Posterior cingulate gyrus (tissue), 11 donors: ENCODE measurements at regions not wholly inside any gene's neighbourhood (a gene's known extent, or its start where the extent isn't known, plus 50 kb on each side); places are given as distances from the start of the nearest gene placed in this dataset.

ENCODE experiments used
- DNase-seq, 10 donors: peaks; one replicate each; pipeline versions ENCODE4 v3.0.0 to v3.0.0-alpha.2; 2020 to 2021; ENCODE audit warnings: mixed read lengths in 3 of 10
- intact Hi-C: fragments of 100-400 bp; cut with DNase I; formaldehyde crosslinking; loops from one replicate; pipeline ENCODE4 v1.15.1; 2023

- intact Hi-C loops, result no loop called here
- DNase-seq, result peak in 2 of 10 donors; percentile 39 to 76
These were observed 50.3 kb downstream of the PLXNA1 start for GRCh38 chr3:127033171-127033570.

DNA sequence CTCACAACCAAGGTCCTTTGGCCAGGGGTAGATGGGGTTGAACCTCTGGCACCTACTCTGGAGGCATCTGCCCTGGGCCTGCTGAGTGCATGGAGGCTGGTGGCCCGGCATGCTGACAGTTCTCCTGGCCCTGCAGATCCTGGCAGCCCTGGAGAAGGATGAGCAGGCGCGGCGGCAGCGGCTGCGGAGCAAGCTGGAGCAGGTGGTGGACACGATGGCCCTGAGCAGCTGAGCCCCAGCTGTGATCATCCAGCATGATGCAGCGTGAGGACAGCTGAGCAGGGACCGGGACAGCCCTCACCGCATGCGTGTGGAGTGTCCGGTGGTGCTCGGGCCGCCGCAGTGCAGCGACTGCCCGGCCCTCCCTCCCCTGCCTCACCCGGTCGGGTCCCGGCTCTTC, 50.9 kb downstream of the PLXNA1 start:
- peak in 3 of 10 donors; percentile 5 to 72 (median 69) for DNase-seq
- intact Hi-C loops, result no loop called here

DNA sequence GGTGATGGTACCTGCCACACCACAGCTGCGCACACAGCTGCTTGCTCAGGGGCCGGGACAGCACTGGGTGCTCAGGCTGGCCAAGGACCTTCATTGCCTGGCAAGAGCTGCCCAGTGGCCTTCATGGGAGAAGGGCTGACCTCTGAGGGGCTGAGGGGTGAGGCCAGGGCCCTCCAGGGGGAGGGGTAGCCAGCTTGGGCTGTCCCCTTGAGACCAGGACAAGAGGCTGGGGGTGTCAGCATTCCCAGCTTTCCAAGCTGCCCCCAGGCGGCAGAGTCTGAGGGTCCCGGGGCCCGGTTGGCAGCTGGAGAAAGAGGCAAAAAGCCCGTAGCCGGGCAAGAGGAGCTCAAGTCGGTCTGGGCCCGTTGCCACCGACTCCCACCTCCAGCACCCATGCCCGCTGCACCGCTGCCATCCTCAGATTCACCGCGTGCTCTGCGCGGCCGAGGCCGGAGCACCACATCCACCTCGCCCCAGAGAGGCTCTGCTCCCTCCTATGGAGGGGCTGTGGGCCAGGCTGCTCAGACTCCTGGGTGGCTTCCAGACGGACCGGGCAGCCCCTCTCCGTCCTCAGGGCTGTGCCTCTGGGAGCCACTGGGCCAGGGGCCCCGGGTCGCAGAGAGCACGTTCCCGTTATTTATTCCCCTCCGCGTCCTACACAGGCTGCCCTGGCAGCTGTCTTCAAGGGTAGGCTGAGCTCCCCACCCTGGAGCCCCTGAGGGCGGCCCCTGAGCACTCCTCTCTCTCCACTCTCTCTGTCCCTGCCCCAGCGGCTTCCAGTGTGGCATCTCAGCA, 51.5 kb downstream of the PLXNA1 start:
- DNase-seq, result peak in 4 of 10 donors; percentile 4 to 73 (median 70)
- intact Hi-C loops, result no loop called here

- DNase-seq, result peak in 4 of 10 donors; percentile 18 to 54 (median 24)
- intact Hi-C loops, result no loop called here
These were observed 52.2 kb downstream of the PLXNA1 start for GRCh38 chr3:127034990-127035652.

- peak in 4 of 10 donors; percentile 12 to 87 (median 80) for DNase-seq
- intact Hi-C loops, result no loop called here
These were observed 52.8 kb downstream of the PLXNA1 start for GRCh38 chr3:127035677-127036076.

DNA sequence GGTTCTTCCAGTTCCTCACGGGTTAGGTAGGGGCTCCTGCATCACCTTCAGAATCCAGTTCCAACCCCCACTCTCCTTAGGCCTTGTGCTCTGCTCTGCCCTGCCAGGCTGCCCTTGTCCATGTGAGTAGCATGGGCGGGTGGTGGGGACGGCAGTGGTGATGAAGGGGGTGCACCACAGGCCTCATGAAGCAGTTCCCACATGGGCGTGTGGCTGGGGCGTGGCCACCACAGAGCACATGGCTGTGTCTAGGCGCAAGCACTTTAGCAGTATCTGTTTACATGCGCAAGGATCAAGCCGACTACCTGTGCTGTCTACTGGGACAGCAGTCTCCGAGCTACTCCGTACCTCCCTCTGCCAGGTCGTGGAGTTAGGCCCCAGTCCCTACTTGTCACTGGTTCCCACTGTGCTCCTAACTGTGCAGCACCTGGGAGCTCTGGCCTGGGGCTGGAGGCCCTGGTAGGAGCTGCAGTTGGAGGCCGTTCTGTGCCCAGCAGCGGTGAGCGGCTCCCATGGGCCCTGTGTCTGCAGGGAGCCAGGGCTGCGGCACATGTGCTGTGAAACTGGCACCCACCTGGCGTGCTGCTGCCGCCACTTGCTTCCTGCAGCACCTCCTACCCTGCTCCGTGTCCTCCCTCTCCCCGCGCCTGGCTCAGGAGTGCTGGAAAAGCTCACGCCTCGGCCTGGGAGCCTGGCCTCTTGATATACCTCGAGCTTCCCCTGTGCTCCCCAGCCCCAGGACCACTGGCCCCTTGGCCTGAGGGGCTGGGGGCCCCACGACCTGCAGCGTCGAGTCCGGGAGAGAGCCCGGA, 53.5 kb downstream of the PLXNA1 start:
- DNase-seq, result peak in 6 of 10 donors; percentile 26 to 91 (median 68)
- intact Hi-C loops, result no loop called here

DNA sequence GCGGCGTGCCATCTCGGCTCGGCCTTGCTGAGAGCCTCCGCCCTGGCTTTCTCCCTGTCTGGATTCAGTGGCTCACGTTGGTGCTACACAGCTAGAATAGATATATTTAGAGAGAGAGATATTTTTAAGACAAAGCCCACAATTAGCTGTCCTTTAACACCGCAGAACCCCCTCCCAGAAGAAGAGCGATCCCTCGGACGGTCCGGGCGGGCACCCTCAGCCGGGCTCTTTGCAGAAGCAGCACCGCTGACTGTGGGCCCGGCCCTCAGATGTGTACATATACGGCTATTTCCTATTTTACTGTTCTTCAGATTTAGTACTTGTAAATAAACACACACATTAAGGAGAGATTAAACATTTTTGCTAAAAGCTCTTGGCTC, 54.1 kb downstream of the PLXNA1 start:
- DNase-seq, result peak in 1 of 10 donors; percentile 68
- intact Hi-C loops, result no loop called here

DNA sequence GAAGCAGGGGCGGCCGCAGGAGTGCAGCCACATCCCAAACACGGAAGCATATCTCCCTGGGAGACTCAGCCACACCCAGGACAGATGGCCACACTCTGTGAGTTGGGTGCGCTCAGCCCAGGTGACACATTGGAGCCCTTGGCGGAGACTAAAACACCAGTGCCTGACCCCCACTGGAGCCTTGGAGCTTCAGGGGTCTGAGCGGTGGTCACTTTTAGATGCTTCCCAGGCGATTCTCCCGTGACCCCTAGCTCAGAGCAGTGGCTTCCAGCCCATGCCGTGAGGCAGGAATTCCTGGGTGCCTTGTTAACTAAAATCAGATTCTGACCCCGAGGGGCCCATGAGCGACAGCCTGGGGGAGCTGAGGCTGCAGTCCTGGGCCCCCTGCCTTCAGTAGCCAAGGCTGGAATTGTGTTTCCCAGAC, 54.5 kb downstream of the PLXNA1 start:
- intact Hi-C loops, result no loop called here
- DNase-seq, result peak in 5 of 10 donors; percentile 9 to 84 (median 80)

DNA sequence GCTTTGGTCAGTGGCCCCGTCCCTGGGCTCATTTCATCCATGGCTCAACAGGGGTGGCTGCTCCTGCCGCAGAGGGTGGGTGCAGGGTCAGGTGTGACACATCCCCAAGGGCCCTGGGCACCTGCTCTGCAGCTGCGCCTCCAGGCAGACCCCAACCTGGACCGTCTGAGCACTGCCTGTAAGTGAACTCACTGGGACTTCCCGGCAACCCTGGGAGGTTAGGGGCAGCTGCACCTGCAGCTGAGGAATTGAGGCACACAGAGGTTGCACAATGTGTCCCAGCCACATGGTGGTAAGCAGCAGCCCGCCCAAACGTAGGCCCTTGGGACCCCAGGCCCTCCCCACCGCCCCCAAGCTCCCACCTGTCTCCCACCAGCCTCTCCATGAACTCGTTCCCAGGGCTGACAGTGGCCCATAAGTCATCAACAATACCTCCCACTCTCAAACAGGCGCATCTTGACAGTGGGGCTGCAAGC, 55.1 kb downstream of the PLXNA1 start:
- intact Hi-C loops, result no loop called here
- peak in 5 of 10 donors; percentile 8 to 83 (median 64) for DNase-seq

DNA sequence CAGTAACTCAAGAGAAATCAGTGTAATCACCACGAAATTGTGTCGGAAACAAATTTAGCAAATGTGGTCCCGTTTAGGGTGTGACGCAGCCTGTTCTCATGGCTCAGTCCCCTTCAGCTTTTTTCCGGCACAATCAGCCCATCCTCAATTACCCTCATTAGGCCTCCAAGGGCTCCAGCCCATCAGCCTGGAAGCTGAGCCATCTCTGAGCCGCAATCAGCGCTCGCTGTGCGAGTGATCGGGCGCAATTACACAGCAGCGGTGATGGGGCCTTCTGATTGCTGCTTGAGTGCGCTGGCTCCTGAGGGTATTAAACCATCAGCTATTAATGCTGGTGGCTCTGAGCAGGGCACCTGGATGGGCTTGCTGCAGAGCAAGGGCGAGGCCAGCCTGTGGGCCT, 55.6 kb downstream of the PLXNA1 start:
- DNase-seq, result peak in 6 of 10 donors; percentile 14 to 91 (median 50)
- intact Hi-C loops, result no loop called here

GRCh38 chr3:127038923-127039581, 56.1 kb downstream of the PLXNA1 start:
- peak in 3 of 10 donors; percentile 4 to 67 (median 64) for DNase-seq
- intact Hi-C loops, result no loop called here

- intact Hi-C loops, result no loop called here
- peak in 3 of 10 donors; percentile 3 to 55 (median 38) for DNase-seq
These were observed 56.8 kb downstream of the PLXNA1 start for GRCh38 chr3:127039719-127040118.

DNA sequence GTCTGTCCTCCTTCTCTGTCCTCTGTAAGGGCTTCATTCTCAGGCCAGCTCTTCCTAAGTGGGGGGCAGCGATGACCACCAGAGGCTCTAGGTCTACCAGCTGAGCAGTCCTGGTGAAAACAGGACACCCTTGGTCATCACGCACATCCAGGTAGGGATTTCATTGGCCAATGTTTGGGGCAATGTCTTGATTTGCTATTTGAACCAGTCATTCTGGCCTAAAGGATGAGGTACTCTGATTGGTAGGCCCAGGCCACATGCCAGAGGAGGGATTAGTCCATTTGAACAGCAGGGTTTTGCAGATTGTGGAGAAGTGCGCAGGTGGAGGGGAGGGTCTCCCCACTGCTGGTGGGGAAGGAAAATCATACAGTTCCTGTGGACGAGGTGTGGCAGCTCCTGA, 57.3 kb downstream of the PLXNA1 start:
- peak in 1 of 10 donors; percentile 58 for DNase-seq
- intact Hi-C loops, result no loop called here

DNA sequence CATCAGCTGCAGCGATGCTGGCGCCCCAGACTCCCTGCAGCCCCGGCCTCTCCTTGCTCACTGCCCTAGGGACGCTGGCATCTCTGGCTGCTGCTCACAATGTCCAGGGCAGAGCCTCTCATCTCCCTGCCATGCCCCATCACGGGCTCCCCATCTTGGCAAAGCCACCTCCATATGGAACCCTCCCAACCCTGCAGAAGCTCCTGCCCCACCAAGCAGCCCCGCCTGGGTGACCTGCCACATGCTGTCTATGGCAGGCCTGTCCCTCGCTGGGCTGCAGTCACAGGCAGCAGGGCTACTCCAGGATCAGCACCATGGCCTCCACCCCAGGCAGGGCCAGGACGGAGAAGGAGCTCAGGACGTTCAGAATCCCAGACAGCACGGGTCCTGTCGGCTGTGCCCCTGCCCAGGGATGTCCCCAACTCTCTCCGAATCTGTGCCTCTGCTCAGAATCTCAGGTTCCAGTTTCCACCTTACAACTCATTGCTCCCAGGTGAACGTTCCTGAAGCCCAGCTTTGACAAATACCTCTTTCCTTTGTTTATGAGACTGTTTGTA, 58.4 kb downstream of the PLXNA1 start:
- intact Hi-C loops, result no loop called here
- DNase-seq, result peak in 4 of 10 donors; percentile 8 to 82 (median 46)

GRCh38 chr3:127041933-127042332, 59.0 kb downstream of the PLXNA1 start:
- intact Hi-C loops, result no loop called here
- DNase-seq, result peak in 4 of 10 donors; percentile 2 to 46 (median 16)

DNA sequence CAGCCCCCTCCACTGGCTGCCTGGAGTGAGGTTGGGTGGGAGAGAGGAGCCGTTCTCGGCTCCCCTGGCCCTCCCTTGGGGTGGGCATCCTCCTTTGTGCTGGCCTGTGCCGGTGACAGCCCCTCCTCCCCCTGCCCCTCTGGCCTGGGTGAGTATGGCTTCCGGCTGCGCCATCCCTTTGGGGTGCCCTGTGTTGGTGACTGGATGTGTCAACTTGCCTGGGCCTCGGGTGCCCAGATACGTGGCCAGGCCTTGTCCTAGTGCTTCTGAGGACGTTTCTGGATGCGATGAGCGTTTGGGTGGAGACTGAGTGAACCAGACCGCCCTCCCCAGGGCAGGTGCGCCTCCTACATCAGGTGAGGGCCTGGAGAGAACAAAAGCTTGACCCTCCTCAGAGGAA, 59.7 kb downstream of the PLXNA1 start:
- intact Hi-C loops, result no loop called here
- DNase-seq, result peak in 4 of 10 donors; percentile 0 to 74 (median 23)

- DNase-seq, result peak in 5 of 10 donors; percentile 8 to 79 (median 24)
- intact Hi-C loops, result no loop called here
These were observed 60.2 kb downstream of the PLXNA1 start for GRCh38 chr3:127043041-127043641.

DNA sequence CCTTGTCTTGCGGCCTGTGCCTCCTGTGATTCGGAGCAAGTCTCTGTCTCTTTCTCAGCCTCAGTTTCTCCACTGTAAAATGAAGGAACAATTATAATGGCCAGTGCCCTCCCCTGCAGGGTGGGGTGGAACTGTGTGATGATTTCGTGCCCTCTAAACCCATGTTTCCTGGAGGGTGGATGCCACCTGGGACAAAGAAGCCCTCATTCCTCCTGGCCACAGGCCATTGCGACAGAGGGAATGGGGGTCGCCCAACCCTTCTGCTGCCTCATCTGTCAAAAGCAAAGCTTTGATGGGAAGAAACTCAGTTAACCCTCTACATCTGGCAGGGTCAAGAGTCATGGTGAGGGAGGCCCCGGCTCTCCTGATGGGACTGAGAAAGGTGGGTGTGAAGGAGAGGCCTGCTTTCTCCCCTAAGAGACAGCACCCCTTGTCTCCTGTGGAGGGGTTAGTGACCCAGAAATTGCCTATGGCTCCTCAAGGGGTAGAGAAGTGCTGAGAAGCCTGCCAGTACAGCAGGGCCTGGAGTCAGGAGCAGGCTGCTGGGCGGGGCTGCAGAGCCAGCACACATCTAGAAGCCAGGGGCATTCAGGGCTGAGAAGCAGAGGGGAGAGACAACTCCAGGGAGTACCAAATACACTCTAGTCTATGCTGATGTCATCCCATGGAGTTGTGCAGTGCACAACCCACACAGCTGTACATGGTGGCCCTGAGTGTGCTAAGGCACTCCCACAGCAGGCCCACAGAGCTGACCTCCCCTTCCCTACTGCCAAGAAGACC, 61.0 kb downstream of the PLXNA1 start:
- peak in 4 of 10 donors; percentile 2 to 55 (median 20) for DNase-seq
- intact Hi-C loops, result no loop called here
